Osteoblast (primary cell): ENCODE measurements at regions not wholly inside any gene's neighbourhood (a gene's known extent, or its start where the extent isn't known, plus 50 kb on each side); places are given as distances from the start of the nearest gene placed in this dataset.

Experiments used
- DNase-seq: peaks from one replicate; pipeline ENCODE4 v3.0.0; 2011; ENCODE audit warnings: low spot score, mixed read lengths; ENCODE audit not compliant: insufficient read length; ENCODE audit errors: missing footprints
- H2AFZ ChIP-seq: 2 replicates; pipeline ENCODE4 v1.6.0; 2011; ENCODE audit warnings: mild to moderate bottlenecking, low read length
- H3K27ac ChIP-seq: 2 replicates; pipeline ENCODE4 v1.5.1; 2011; ENCODE audit warnings: mild to moderate bottlenecking, low read depth, low read length, moderate library complexity
- H3K27me3 ChIP-seq: 2 replicates; pipeline ENCODE4 v1.6.0; 2012; ENCODE audit warnings: mild to moderate bottlenecking, control low read depth, inconsistent platforms, low read length, moderate library complexity; ENCODE audit not compliant: insufficient read depth
- H3K36me3 ChIP-seq: 2 replicates; pipeline ENCODE4 v1.5.1; 2011; ENCODE audit warnings: mild to moderate bottlenecking, low read length, control low read depth, moderate library complexity; ENCODE audit not compliant: insufficient read depth
- H3K4me1 ChIP-seq: 2 replicates; pipeline ENCODE4 v1.5.1; 2011; ENCODE audit warnings: mild to moderate bottlenecking, low read length, control low read depth, moderate library complexity; ENCODE audit not compliant: insufficient read depth
- H3K4me2 ChIP-seq: 2 replicates; pipeline ENCODE4 v1.6.0; 2011; ENCODE audit warnings: mild to moderate bottlenecking, low read length; ENCODE audit not compliant: insufficient read depth
- H3K4me3 ChIP-seq: fragments of 200-600 bp; sonication (generic); 3 replicates; pipeline ENCODE4 v1.5.1; 2012; ENCODE audit warnings: mild to moderate bottlenecking, low read length, inconsistent platforms; ENCODE audit not compliant: insufficient read depth
- H3K79me2 ChIP-seq: 2 replicates; pipeline ENCODE4 v1.6.0; 2012; ENCODE audit warnings: mild to moderate bottlenecking, low read length, control low read depth, inconsistent platforms; ENCODE audit not compliant: insufficient read depth
- H3K9me3 ChIP-seq: 2 replicates; pipeline ENCODE4 v1.5.1; 2011; ENCODE audit warnings: low read depth, low read length, control low read depth
- H4K20me1 ChIP-seq: 2 replicates; pipeline ENCODE4 v1.6.0; 2012; ENCODE audit warnings: mild to moderate bottlenecking, low read length, control low read depth; ENCODE audit not compliant: insufficient read depth
- TF ChIP-seq, protein P1 (sequence below): IDR thresholded peaks from 2 replicates; pipeline ENCODE4 v1.5.1; 2011; ENCODE audit warnings: mild to moderate bottlenecking, low read depth, low read length, moderate library complexity; ENCODE audit errors: extremely low read depth

GRCh38 chr1:112325504-112325903 is 70.5 kb upstream of the CTTNBP2NL start:
- Histone ChIP-seq H3K4me2 (no peak overlapping the region), H3K4me1 (no peaks in the 10 kb centered on the region)
- peak; percentile 17 for DNase-seq

GRCh38 chr1:112328600-112328999 is 67.4 kb upstream of the CTTNBP2NL start:
- no peak overlapping the region for H2AFZ ChIP-seq
- H3K9me3 ChIP-seq: no peaks in the 10 kb centered on the region
- H3K4me3 ChIP-seq: no peak overlapping the region
- DNase-seq: no peak
- no peaks in the 10 kb centered on the region for H4K20me1 ChIP-seq
- no peaks in the 10 kb centered on the region for H3K4me1 ChIP-seq
- H3K27ac ChIP-seq: no peak overlapping the region
- peaks cover 26% of the 10 kb centered on the region for H3K27me3 ChIP-seq
- no peak overlapping the region for H3K4me2 ChIP-seq
- TF ChIP-seq, protein P1, sequence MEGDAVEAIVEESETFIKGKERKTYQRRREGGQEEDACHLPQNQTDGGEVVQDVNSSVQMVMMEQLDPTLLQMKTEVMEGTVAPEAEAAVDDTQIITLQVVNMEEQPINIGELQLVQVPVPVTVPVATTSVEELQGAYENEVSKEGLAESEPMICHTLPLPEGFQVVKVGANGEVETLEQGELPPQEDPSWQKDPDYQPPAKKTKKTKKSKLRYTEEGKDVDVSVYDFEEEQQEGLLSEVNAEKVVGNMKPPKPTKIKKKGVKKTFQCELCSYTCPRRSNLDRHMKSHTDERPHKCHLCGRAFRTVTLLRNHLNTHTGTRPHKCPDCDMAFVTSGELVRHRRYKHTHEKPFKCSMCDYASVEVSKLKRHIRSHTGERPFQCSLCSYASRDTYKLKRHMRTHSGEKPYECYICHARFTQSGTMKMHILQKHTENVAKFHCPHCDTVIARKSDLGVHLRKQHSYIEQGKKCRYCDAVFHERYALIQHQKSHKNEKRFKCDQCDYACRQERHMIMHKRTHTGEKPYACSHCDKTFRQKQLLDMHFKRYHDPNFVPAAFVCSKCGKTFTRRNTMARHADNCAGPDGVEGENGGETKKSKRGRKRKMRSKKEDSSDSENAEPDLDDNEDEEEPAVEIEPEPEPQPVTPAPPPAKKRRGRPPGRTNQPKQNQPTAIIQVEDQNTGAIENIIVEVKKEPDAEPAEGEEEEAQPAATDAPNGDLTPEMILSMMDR: no peak
- no peaks in the 10 kb centered on the region for H3K79me2 ChIP-seq
- H3K36me3 ChIP-seq: no peaks in the 10 kb centered on the region

More at GRCh38 chr1:112325504-112325903, 70.5 kb upstream of the CTTNBP2NL start:
- Histone ChIP-seq H3K36me3 (no peaks in the 10 kb centered on the region), H4K20me1 (no peaks in the 10 kb centered on the region), H3K4me3 (no peak overlapping the region), H3K79me2 (no peaks in the 10 kb centered on the region), H2AFZ (no peak overlapping the region), H3K9me3 (no peaks in the 10 kb centered on the region), H3K27me3 (peaks cover 11% of the 10 kb centered on the region), H3K27ac (no peak overlapping the region)
- TF ChIP-seq, protein P1: no peak

- Histone ChIP-seq H3K27ac (no peak overlapping the region), H2AFZ (no peak overlapping the region), H3K36me3 (no peaks in the 10 kb centered on the region), H3K4me2 (no peak overlapping the region), H3K27me3 (peaks cover 20% of the 10 kb centered on the region), H3K4me1 (peaks cover 7% of the 10 kb centered on the region), H3K9me3 (no peaks in the 10 kb centered on the region), H3K79me2 (no peaks in the 10 kb centered on the region), H3K4me3 (no peak overlapping the region), H4K20me1 (no peaks in the 10 kb centered on the region)
- no peak for DNase-seq
- TF ChIP-seq, protein P1: no peak
These were observed 63.6 kb upstream of the CTTNBP2NL start for GRCh38 chr1:112332176-112333150.

DNA sequence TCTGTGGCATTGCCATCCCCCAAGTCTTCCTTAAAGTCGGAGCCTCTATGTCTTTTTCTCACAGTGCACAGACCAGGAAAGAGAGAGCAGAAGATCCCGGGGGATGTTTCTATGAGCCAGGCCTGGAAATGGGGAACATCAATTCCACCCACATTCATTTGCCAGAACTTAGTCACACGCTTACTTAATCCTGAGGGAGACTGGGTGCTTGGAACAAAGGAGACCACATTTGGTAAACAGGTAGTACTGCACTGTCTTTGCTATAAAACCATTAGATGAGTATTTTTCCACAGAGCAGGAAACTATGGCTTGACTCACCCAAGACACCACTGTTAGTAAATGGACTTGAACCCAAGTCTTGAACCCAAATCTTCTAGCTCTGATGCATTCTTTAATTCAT is 60.7 kb upstream of the CTTNBP2NL start:
- peak; percentile 67 for DNase-seq
- Histone ChIP-seq H3K79me2 (no peaks in the 10 kb centered on the region), H3K9me3 (no peaks in the 10 kb centered on the region), H3K27me3 (peaks cover 25% of the 10 kb centered on the region), H2AFZ (no peak overlapping the region), H3K4me2 (peak overlapping the region; percentile 23), H3K4me3 (no peak overlapping the region), H4K20me1 (no peaks in the 10 kb centered on the region), H3K27ac (no peak overlapping the region), H3K4me1 (peaks cover 7% of the 10 kb centered on the region), H3K36me3 (no peaks in the 10 kb centered on the region)
- TF ChIP-seq, protein P1: no peak
